ENCODE measurements at regions not wholly inside any gene's neighbourhood (a gene's known extent, or its start where the extent isn't known, plus 50 kb on each side); places are given as distances from the start of the nearest gene placed in this dataset.

DNA sequence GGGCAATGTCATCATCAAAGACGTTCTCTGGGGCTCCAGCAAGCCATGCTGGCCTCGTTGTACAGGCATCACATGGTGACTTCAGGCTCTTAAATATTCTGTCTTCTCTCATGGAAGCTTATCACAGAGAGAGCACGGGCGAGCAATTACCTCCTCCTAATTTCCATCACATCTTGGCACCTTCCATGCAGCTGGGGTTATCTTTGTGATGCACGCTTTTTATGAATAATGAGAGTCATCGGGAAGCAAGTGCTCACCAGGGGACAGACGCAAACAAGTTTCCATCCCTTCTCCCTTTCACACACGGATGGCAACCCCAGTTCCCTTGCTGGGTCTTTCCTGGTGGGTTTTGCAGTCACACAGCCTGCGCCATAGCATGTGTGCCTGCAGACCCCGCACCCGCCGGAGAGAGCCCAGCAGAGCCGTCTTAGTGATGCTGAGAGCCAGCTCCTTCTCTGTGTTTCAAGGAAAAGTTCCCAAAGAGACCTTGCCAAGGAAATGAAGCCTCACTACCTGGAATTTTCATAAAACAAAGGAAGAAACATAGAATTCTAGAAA lies 116.3 kb upstream of the AFDN start:
- no peak for TF ChIP-seq TAF1 (IDR thresholded peaks at IDR 0.05; ENCODE audit: borderline replicate concordance, low read depth, low read length)
- no peak for TF ChIP-seq POLR2A (IDR thresholded peaks at IDR 0.05; ENCODE audit: low read depth, low read length)
